Keratinocyte (primary cell): ENCODE measurements at regions not wholly inside any gene's neighbourhood (a gene's known extent, or its start where the extent isn't known, plus 50 kb on each side); places are given as distances from the start of the nearest gene placed in this dataset.

Experiments
- EZH2 ChIP-seq: IDR thresholded peaks from one replicate; pipeline ENCODE4 v1.6.1; 2012; ENCODE audit warnings: inconsistent platforms, mild to moderate bottlenecking, low read length, moderate library complexity
- TF ChIP-seq, protein P1 (sequence below), 3 experiments: IDR thresholded peaks in 1 of 3; conservative IDR thresholded peaks in 1 of 3; optimal IDR thresholded peaks in 1 of 3; 2 replicates in 2 of 3; 3 replicates in 1 of 3; pipeline versions ENCODE3 to v1.5.1; 2011; ENCODE audit warnings: low read length in 3 of 3, mild to moderate bottlenecking in 3 of 3, moderate library complexity in 2 of 3, control low read depth in 1 of 3, inconsistent platforms in 1 of 3; ENCODE audit not compliant: insufficient read depth in 2 of 3; ENCODE audit errors: extremely low read depth in 1 of 3

DNA sequence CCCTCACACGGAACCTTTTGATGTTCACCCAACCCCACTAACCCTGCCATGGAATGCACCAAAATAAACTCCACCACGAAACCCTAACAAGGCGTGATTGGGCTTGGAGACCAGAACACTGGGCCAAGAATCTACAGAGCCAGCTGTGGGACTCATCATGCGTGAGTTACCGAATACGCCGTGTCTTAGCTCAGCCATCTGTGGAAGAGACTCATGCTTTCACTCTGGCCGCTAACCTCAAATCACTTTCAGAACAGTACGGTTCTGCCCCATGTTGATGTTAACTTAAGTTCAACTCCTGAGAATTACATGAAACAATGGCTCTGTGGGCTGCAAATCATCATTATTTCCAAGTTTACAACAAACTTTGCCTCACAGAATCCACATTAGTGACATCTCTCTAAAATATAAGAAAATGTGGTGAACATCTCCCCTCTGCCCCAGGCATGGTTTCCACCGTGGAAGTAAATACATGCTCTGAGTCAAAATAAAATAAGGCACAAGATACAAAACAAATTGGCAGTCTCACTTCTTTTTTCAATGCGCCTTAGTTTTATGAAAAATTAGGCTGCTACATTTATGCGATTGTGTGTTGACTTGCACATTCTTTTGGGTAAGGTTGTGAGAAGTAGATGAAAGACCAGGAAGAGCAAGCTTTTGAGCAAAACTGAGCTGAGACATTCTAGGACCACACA is 308.9 kb upstream of the EXOC2 start:
- TF ChIP-seq, protein P1, sequence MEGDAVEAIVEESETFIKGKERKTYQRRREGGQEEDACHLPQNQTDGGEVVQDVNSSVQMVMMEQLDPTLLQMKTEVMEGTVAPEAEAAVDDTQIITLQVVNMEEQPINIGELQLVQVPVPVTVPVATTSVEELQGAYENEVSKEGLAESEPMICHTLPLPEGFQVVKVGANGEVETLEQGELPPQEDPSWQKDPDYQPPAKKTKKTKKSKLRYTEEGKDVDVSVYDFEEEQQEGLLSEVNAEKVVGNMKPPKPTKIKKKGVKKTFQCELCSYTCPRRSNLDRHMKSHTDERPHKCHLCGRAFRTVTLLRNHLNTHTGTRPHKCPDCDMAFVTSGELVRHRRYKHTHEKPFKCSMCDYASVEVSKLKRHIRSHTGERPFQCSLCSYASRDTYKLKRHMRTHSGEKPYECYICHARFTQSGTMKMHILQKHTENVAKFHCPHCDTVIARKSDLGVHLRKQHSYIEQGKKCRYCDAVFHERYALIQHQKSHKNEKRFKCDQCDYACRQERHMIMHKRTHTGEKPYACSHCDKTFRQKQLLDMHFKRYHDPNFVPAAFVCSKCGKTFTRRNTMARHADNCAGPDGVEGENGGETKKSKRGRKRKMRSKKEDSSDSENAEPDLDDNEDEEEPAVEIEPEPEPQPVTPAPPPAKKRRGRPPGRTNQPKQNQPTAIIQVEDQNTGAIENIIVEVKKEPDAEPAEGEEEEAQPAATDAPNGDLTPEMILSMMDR (optimal IDR thresholded peaks at IDR 0.05 in 1 of 3, IDR thresholded peaks at IDR 0.05 in 1 of 3, conservative IDR thresholded peaks at IDR 0.05 in 1 of 3; ENCODE audit: extremely low read depth in 1 of 3, insufficient read depth in 2 of 3, low read length in 3 of 3), result no peak
- no peak for TF ChIP-seq EZH2
